SK-N-SH (cell line): ENCODE measurements at regions not wholly inside any gene's neighbourhood (a gene's known extent, or its start where the extent isn't known, plus 50 kb on each side); places are given as distances from the start of the nearest gene placed in this dataset.
A peak's percentile ranks its signal among the peaks of the same experiment; 100 is the strongest.
"Not testable (repeated sequence)": the region's sequence is repeated elsewhere in the genome, so short reads cannot be mapped to it uniquely, and the experiment has no call there.

Experiments
- CTCF ChIA-PET: fragments of 300-600, 350-600 bp; formaldehyde crosslinking; extraction: SDS; loops from one replicate; lab custom pipeline; 2021; lab: Yijun Ruan, JAX
- POLR2A ChIA-PET: fragments of 350-600 bp; sonication (Branson Sonifier 250); formaldehyde crosslinking; extraction: SDS; loops from one replicate; lab custom pipeline; 2020; ENCODE audit warnings: antibody characterized with exemption, inconsistent platforms; lab: Yijun Ruan, JAX
- DNase-seq: peaks from one replicate; pipeline ENCODE4 v3.0.0; 2012
- H2AFZ ChIP-seq: fragments of 200-600 bp; sonication (generic); 2 replicates; pipeline ENCODE4 v1.8.1; 2016; ENCODE audit warnings: antibody characterized with exemption, mild to moderate bottlenecking, low read depth
- H3F3A ChIP-seq: fragments of 200-600 bp; sonication (generic); replicated peaks from 2 replicates; pipeline ENCODE3; 2016; ENCODE audit warnings: antibody characterized with exemption, mild to moderate bottlenecking; ENCODE audit not compliant: insufficient read depth
- H3K27ac ChIP-seq, 2 experiments: fragments of 200-500 bp in 1 of 2; fragments of 200-600 bp in 1 of 2; sonication (Bioruptor generic) in 1 of 2; sonication (generic), shearing (Covaris generic) in 1 of 2; 2 replicates each; pipeline versions ENCODE4 v1.5.1 to v1.6.1; 2014 to 2016; ENCODE audit warnings: low read depth in 2 of 2, inconsistent platforms in 1 of 2, low read length in 1 of 2, mild to moderate bottlenecking in 1 of 2, mixed read lengths in 1 of 2
- H3K27me3 ChIP-seq: fragments of 200-600 bp; sonication (generic), shearing (Covaris generic); 2 replicates; pipeline ENCODE4 v1.6.1; 2016; ENCODE audit warnings: mixed run types; ENCODE audit not compliant: insufficient read depth
- H3K36me3 ChIP-seq, 2 experiments: fragments of 200-500 bp in 1 of 2; fragments of 200-600 bp in 1 of 2; sonication (Bioruptor generic) in 1 of 2; sonication (generic) in 1 of 2; replicated peaks in 1 of 2; 2 replicates each; pipeline versions ENCODE3 to v1.5.1; 2014 to 2016; ENCODE audit warnings: low read length in 1 of 2, mild to moderate bottlenecking in 1 of 2; ENCODE audit not compliant: insufficient read depth in 2 of 2, control insufficient read depth in 1 of 2
- H3K4me1 ChIP-seq, 2 experiments: fragments of 200-500 bp in 1 of 2; fragments of 200-600 bp in 1 of 2; sonication (Bioruptor generic) in 1 of 2; sonication (generic), shearing (Covaris generic) in 1 of 2; 2 replicates each; pipeline versions ENCODE4 v1.5.1 to v1.6.1; 2014 to 2016; ENCODE audit warnings: low read depth in 1 of 2, low read length in 1 of 2, mixed run types in 1 of 2; ENCODE audit not compliant: insufficient read depth in 2 of 2, control insufficient read depth in 1 of 2
- H3K4me2 ChIP-seq: fragments of 200-600 bp; sonication (generic), shearing (Covaris generic); 2 replicates; pipeline ENCODE4 v1.6.1; 2017; ENCODE audit warnings: mixed run types
- H3K4me3 ChIP-seq, 2 experiments: fragments of 200-500 bp in 1 of 2; fragments of 200-600 bp in 1 of 2; sonication (Bioruptor generic) in 1 of 2; sonication (generic), shearing (Covaris generic) in 1 of 2; 2 replicates each; pipeline versions ENCODE4 v1.5.1 to v1.8.1; 2014 to 2016; ENCODE audit warnings: low read depth in 2 of 2, inconsistent platforms in 1 of 2, low read length in 1 of 2, mild to moderate bottlenecking in 1 of 2, mixed read lengths in 1 of 2, moderate library complexity in 1 of 2
- H3K79me2 ChIP-seq: fragments of 200-600 bp; sonication (generic); 2 replicates; pipeline ENCODE4 v1.8.1; 2017; ENCODE audit warnings: mild to moderate bottlenecking; ENCODE audit not compliant: insufficient read depth
- H3K9ac ChIP-seq: fragments of 200-600 bp; sonication (generic); 2 replicates; pipeline ENCODE4 v1.6.1; 2017; ENCODE audit warnings: mixed run types
- H3K9me2 ChIP-seq: fragments of 200-600 bp; sonication (generic); 2 replicates; pipeline ENCODE4 v1.6.1; 2017; ENCODE audit warnings: mixed run types
- H3K9me3 ChIP-seq: fragments of 200-600 bp; sonication (generic); 2 replicates; pipeline ENCODE4 v1.6.1; 2017; ENCODE audit warnings: mixed run types, mild to moderate bottlenecking, moderate library complexity
- H4K20me1 ChIP-seq: fragments of 200-600 bp; sonication (generic); 2 replicates; pipeline ENCODE4 v1.6.1; 2017; ENCODE audit warnings: mild to moderate bottlenecking, mixed run types; ENCODE audit not compliant: insufficient read depth
- CTCF ChIP-seq: fragments of 200-600 bp; sonication (generic); IDR thresholded peaks from 2 replicates; pipeline ENCODE4 v1.6.1; 2017; ENCODE audit warnings: antibody characterized with exemption, mild to moderate bottlenecking, moderate library complexity
- ELF1 ChIP-seq: IDR thresholded peaks from 2 replicates; pipeline ENCODE4 v1.4.0; 2012
- EP300 ChIP-seq, 2 experiments: IDR thresholded peaks; 2 replicates each; pipeline versions ENCODE4 v1.4.0 to v1.6.1; 2012; ENCODE audit warnings: borderline replicate concordance in 1 of 2, low read depth in 1 of 2, low read length in 1 of 2
- EZH2phosphoT487 ChIP-seq: fragments of 200-600 bp; sonication (generic); IDR thresholded peaks from 2 replicates; pipeline ENCODE4 v1.6.1; 2017; ENCODE audit warnings: low read depth, mixed run types, mild to moderate bottlenecking, antibody characterized with exemption, moderate library complexity, borderline replicate concordance
- FOXM1 ChIP-seq: IDR thresholded peaks from 2 replicates; pipeline ENCODE4 v1.4.0; 2012; ENCODE audit warnings: low read depth, mild to moderate bottlenecking
- JUND ChIP-seq: IDR thresholded peaks from 2 replicates; pipeline ENCODE4 v1.4.0; 2012
- MAX ChIP-seq: IDR thresholded peaks from 2 replicates; pipeline ENCODE4 v1.4.0; 2012; ENCODE audit warnings: low read depth
- MXI1 ChIP-seq: IDR thresholded peaks from 2 replicates; pipeline ENCODE4 v1.6.1; 2012; ENCODE audit warnings: mild to moderate bottlenecking, low read depth, low read length, improper control_type of control experiment
- PBX3 ChIP-seq: IDR thresholded peaks from 2 replicates; pipeline ENCODE4; 2012
- RAD21 ChIP-seq: IDR thresholded peaks from 2 replicates; pipeline ENCODE4 v1.6.1; 2012; ENCODE audit warnings: mild to moderate bottlenecking, low read length
- SIN3A ChIP-seq: IDR thresholded peaks from 2 replicates; pipeline ENCODE4 v1.6.1; 2012; ENCODE audit warnings: low read depth, mild to moderate bottlenecking, low read length, moderate library complexity, borderline replicate concordance
- SMC3 ChIP-seq: IDR thresholded peaks from 2 replicates; pipeline ENCODE4 v1.6.1; 2012; ENCODE audit warnings: low read depth, low read length, improper control_type of control experiment
- TAF1 ChIP-seq: IDR thresholded peaks from 2 replicates; pipeline ENCODE4 v1.6.1; 2012; ENCODE audit warnings: low read depth, mild to moderate bottlenecking, low read length, moderate library complexity, borderline replicate concordance
- TCF12 ChIP-seq: IDR thresholded peaks from 2 replicates; pipeline ENCODE4 v1.4.0; 2012
- TEAD4 ChIP-seq: IDR thresholded peaks from 2 replicates; pipeline ENCODE4 v1.4.0; 2012; ENCODE audit warnings: mild to moderate bottlenecking, borderline replicate concordance; ENCODE audit not compliant: insufficient read depth
- USF2 ChIP-seq: fragments of 150-350 bp; IDR thresholded peaks from 2 replicates; pipeline ENCODE4 v1.6.1; 2017; ENCODE audit warnings: antibody characterized with exemption, low read length, low read depth, borderline replicate concordance
- YY1 ChIP-seq: IDR thresholded peaks from 2 replicates; pipeline ENCODE4 v1.4.0; 2012; ENCODE audit warnings: low read depth, mild to moderate bottlenecking
- WGBS: methylation state at CpG from one replicate; pipeline ENCODE4 v1.1.6; 2017; ENCODE audit warnings: low lambda C conversion rate; 5-methylcytosine and 5-hydroxymethylcytosine counted together

GRCh38 chr4:132344924-132345828, 803.9 kb upstream of the PCDH10 start:
- Histone ChIP-seq H3F3A (no peaks in the 10 kb centered on the region), H2AFZ (no peak overlapping the region), H3K9me3 (no peaks in the 10 kb centered on the region), H3K4me2 (no peak overlapping the region), H3K4me1 (no peaks in the 10 kb centered on the region), H3K27me3 (no peaks in the 10 kb centered on the region), H4K20me1 (no peaks in the 10 kb centered on the region), H3K9ac (no peak overlapping the region), H3K79me2 (no peaks in the 10 kb centered on the region), H3K36me3 (no peaks in the 10 kb centered on the region), H3K27ac (peak overlapping the region in 1 of 2 experiments; percentile 74; a peak in 2 of 4 replicates), H3K9me2 (no peaks in the 10 kb centered on the region), H3K4me3 (peak overlapping the region in 1 of 2 experiments; percentile 34; a peak in 1 of 4 replicates)
- TF ChIP-seq CTCF = no peak
- TF ChIP-seq SMC3 = no peak
- no peak for TF ChIP-seq FOXM1
- no peak for TF ChIP-seq TCF12
- no peak for TF ChIP-seq SIN3A
- no peak for TF ChIP-seq TEAD4
- no peak for TF ChIP-seq PBX3
- no peak for TF ChIP-seq RAD21
- no peak for TF ChIP-seq ELF1
- no peak for TF ChIP-seq EP300 (IDR thresholded peaks at IDR 0.05; ENCODE audit: borderline replicate concordance in 1 of 2, low read depth in 1 of 2, low read length in 1 of 2)
- no peak for TF ChIP-seq JUND
- no peak for TF ChIP-seq YY1
- TF ChIP-seq MAX = no peak
- DNase-seq = peak; percentile 46
- CTCF ChIA-PET = interaction anchor here (0.9 kb wide), 1 partner anchor 13 kb away, joined by 3 read pairs; no protein-coding TSS in a partner anchor
- 60% methylated on average over 16 of the region's 32 CpGs for WGBS
- POLR2A ChIA-PET = interaction anchor here (0.8 kb wide), 1 partner anchor 101 kb away, joined by 3 read pairs; no protein-coding TSS in a partner anchor

GRCh38 chr4:132346016-132346415, 803.1 kb upstream of the PCDH10 start:
- Histone ChIP-seq H3K4me1 (no peaks in the 10 kb centered on the region), H3K9me2 (no peaks in the 10 kb centered on the region), H2AFZ (no peak overlapping the region), H3K27me3 (no peaks in the 10 kb centered on the region), H3K9me3 (no peaks in the 10 kb centered on the region), H3F3A (no peaks in the 10 kb centered on the region), H3K9ac (no peak overlapping the region), H3K79me2 (no peaks in the 10 kb centered on the region), H3K4me2 (no peak overlapping the region), H3K36me3 (no peaks in the 10 kb centered on the region), H3K27ac (no peak overlapping the region), H4K20me1 (no peaks in the 10 kb centered on the region), H3K4me3 (no peak overlapping the region)
- CTCF ChIA-PET = no interaction called here
- POLR2A ChIA-PET = no interaction called here
- DNase-seq = no peak
- TF ChIP-seq MAX = no peak
- TF ChIP-seq FOXM1 = no peak
- no peak for TF ChIP-seq USF2
- no peak for TF ChIP-seq TAF1
- no peak for TF ChIP-seq YY1
- TF ChIP-seq MXI1 = no peak
- TF ChIP-seq EZH2phosphoT487 = no peak
- 5% methylated on average over 1 of the region's 1 CpG for WGBS

- H3K9me3 ChIP-seq, H3K4me3 ChIP-seq, POLR2A ChIA-PET, H3K4me2 ChIP-seq, H3F3A ChIP-seq, H3K36me3 ChIP-seq, DNase-seq, H2AFZ ChIP-seq, H3K79me2 ChIP-seq, H3K27ac ChIP-seq, H3K9me2 ChIP-seq, H3K27me3 ChIP-seq, H3K4me1 ChIP-seq, CTCF ChIA-PET, H4K20me1 ChIP-seq, H3K9ac ChIP-seq: not testable (repeated sequence)
- WGBS = 3% methylated on average over 3 of the region's 3 CpGs
These were observed 797.5 kb upstream of the PCDH10 start for GRCh38 chr4:132351606-132352005.
